Astrocyte of the spinal cord (primary cell): ENCODE measurements at regions not wholly inside any gene's neighbourhood (a gene's known extent, or its start where the extent isn't known, plus 50 kb on each side); places are given as distances from the start of the nearest gene placed in this dataset.

ENCODE experiments used
- DNase-seq: peaks from one replicate; pipeline ENCODE4 v3.0.0; 2011; ENCODE audit warnings: low read depth, low spot score
- H3K4me3 ChIP-seq: 2 replicates; pipeline ENCODE4 v1.5.1; 2011; ENCODE audit warnings: low read depth, mild to moderate bottlenecking, low read length, moderate library complexity
- in situ Hi-C: cut with HindIII; loops from 2 replicates; pipeline ENCODE4 v1.10.0; 2017; ENCODE audit warnings: low sequenced_read_pairs
- TF ChIP-seq, protein P1 (sequence below): IDR thresholded peaks from 2 replicates; pipeline ENCODE4 v1.5.1; 2012; ENCODE audit warnings: low read depth, mild to moderate bottlenecking, low read length, inconsistent platforms

DNA sequence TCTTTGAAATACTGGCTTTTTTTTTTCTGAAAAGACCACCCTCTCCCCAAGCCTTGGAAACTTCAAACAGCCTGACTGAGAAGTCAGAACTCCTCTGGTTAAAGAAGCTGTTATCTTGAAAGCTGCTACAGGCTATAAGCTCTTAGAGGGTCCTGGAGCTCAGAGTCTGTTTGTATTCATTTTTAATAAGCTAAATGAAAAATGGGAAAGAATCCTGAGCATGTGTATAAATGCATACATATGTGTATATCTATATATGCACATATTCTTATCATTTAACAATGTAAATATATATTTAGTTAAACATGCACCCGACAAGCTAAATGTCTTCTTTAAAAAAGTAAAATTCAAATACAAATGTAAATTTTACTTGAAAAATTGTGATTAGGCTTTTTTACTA lies 494.9 kb upstream of the POU3F2 start:
- in situ Hi-C loops: no loop called here
- no peak overlapping the region for H3K4me3 ChIP-seq
- TF ChIP-seq, protein P1, sequence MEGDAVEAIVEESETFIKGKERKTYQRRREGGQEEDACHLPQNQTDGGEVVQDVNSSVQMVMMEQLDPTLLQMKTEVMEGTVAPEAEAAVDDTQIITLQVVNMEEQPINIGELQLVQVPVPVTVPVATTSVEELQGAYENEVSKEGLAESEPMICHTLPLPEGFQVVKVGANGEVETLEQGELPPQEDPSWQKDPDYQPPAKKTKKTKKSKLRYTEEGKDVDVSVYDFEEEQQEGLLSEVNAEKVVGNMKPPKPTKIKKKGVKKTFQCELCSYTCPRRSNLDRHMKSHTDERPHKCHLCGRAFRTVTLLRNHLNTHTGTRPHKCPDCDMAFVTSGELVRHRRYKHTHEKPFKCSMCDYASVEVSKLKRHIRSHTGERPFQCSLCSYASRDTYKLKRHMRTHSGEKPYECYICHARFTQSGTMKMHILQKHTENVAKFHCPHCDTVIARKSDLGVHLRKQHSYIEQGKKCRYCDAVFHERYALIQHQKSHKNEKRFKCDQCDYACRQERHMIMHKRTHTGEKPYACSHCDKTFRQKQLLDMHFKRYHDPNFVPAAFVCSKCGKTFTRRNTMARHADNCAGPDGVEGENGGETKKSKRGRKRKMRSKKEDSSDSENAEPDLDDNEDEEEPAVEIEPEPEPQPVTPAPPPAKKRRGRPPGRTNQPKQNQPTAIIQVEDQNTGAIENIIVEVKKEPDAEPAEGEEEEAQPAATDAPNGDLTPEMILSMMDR: no peak
- no peak for DNase-seq

DNA sequence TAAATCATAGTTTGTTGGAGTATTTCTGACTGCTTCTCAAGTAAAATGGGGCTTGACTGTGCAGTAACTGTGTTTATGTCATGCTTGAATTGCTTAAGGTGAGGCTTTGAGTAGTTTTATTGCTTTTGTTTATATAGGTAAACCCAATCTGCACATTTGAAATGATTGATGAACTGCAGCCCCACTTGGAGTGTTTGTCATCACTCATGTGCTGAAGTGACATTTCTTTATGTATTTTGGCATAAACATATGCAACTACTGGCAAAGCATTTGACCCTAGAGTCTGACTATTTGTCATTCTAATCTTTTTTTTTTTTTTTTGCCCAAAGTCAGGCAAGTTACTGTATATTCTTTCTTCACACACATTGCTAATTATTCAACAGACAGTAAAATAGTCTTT lies 491.4 kb upstream of the POU3F2 start:
- DNase-seq: no peak
- TF ChIP-seq, protein P1: no peak
- in situ Hi-C loops: no loop called here
- no peak overlapping the region for H3K4me3 ChIP-seq

DNA sequence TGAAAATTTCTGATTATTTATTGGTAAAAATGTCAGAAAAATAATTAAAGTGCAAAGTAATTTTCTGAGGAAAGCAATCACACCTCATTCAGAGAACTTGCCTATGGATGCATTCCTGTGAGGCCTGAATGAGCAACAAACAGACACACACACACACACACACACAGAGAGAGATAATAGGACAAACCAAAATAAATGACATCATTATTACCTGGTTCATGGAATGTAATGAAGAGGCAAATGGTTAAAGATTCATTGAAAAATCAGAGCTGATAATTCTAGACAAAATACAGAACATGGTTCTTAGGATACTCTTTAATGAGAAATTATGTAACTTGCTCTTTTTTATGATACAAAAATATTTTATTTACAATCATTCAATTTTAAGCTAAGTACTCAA lies 490.6 kb upstream of the POU3F2 start:
- DNase-seq: no peak
- in situ Hi-C loops: no loop called here

DNA sequence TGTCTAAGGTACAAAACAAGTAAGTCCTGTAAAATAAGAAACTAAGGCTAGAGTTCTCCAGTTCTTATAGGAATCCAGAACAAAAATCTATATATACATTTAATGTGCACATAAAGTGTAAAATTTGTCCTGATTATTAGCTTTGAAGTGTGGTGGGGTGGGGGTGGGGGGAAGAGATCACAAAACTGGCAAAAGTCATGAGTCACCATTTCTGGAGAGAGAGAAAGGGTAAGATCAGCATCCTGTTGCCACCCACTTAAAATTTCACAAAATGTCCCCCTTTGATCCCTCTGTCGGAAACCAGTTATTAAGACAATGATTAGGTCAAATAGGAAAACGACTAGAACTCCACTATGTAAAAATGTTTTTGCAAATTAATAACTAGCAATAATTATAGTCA lies 482.0 kb upstream of the POU3F2 start:
- no peak for DNase-seq
- in situ Hi-C loops: no loop called here
- no peak overlapping the region for H3K4me3 ChIP-seq
- TF ChIP-seq, protein P1: no peak

More for the DNA sequence above, 490.6 kb upstream of the POU3F2 start:
- TF ChIP-seq, protein P1: no peak
- H3K4me3 ChIP-seq: no peak overlapping the region

DNA sequence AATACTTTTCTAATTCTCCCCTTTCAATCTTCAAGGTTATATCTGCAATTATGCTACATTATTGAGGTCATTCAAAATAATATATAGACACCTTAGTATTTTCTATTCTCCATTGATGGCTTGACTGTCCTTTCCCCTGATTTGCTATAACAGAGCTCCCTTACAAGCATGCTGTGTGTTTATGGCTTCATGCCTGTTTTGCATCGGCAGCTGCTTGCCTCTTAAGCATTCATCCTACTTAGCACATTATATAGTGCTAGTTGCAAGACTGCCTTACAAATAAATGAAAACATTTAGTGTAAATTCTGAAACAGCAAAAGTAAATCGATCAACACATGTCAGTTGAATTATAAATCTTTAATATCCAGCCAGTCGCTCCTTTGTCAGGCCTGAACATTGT lies 476.2 kb upstream of the POU3F2 start:
- no peak overlapping the region for H3K4me3 ChIP-seq
- DNase-seq: no peak
- in situ Hi-C loops: no loop called here
- TF ChIP-seq, protein P1: no peak

DNA sequence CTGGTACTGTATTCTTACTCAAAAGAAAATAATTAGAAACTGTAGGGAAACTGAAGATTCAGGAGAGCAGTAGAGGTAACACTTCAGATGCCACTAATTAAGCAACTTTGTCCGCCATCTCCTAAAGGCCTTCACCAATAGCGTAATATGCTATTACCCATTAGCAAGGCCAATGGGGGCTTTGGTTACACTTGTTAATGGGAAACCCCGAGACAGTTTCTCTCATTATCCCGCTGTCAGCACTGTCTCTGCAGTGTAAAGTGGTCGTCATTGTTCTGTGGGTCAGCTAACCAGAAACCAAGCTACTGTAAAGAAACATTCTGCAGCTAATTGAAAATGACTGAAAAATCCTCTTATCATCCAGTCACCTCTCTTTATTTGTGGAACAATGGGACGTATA lies 468.0 kb upstream of the POU3F2 start:
- in situ Hi-C loops: no loop called here
- TF ChIP-seq, protein P1: no peak
- H3K4me3 ChIP-seq: no peak overlapping the region
- DNase-seq: no peak

DNA sequence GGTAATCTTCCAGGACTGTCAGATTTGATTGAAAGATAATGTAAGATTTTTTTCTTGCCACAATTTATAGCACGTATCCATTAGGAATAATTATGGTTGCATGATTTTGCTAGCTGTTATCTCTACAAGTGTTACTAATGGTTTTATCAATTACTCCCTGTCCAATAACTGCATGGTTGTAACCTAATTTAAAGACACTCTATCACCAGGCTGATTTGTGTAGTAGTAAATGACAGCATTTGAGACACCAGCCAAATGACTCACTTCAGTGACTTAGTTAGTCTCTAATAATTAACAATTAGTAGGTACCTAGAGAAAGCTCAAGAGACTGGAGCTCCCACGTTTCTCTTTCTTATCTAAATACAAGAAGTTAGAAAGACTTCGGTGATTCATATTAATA lies 453.8 kb upstream of the POU3F2 start:
- H3K4me3 ChIP-seq: no peak overlapping the region
- TF ChIP-seq, protein P1: no peak
- no peak for DNase-seq
- in situ Hi-C loops: no loop called here
